ENCODE measurements at regions not wholly inside any gene's neighbourhood (a gene's known extent, or its start where the extent isn't known, plus 50 kb on each side); places are given as distances from the start of the nearest gene placed in this dataset.

DNA sequence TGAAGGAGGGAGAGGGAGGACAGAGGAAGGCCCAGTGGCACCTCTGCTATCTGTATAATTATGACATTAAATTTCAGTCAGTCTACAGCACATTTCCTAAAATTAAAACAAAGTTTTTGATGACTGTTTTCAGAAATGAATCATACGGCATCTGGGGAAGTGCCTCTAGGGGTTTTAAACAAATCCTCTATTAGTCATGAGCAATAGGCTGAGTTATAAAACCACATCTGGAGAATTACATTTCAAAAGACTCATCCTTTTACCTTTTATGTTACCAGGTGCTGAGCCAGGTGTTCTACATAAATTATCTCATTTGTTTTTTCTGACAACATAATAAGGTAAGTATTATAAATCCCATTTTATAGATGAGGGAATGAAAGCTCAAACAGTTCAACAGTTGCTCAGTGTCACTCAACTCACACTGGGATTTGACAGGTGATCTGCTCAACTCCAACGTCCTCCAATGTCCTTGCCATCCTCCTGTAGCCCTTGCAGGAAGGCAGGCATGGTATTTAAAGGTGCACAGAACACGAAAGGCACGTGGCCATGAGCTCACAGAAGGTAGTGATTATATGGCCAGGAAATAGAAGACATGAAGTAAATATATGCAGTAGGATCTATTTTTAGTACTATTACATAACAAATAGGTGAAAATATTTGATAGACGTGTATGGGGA is 184.2 kb upstream of the MAN1A1 start:
- Histone ChIP-seq H3K79me2 (ENCODE audit: insufficient read depth, low read length) (no peaks in the 10 kb centered on the region), H2BK5ac (ENCODE audit: insufficient read length, low read length) (no peak overlapping the region), H3K4me2 (ENCODE audit: insufficient read depth, insufficient read length, low read length) (no peak overlapping the region), H3K9me3 (ENCODE audit: control insufficient read depth, low read depth, low read length) (no peaks in the 10 kb centered on the region), H3K56ac (ENCODE audit: insufficient read length, low read depth, low read length) (no peak overlapping the region), H2AK5ac (ENCODE audit: insufficient read length, low read length) (no peak overlapping the region), H3K23me2 (ENCODE audit: insufficient read length, low read depth, low read length, poor library complexity, severe bottlenecking) (no peaks in the 10 kb centered on the region), H3K14ac (ENCODE audit: insufficient read depth, low read length) (no peak overlapping the region), H3K4ac (ENCODE audit: low read depth, low read length) (no peak overlapping the region), H2BK120ac (ENCODE audit: low read depth, low read length, poor library complexity, severe bottlenecking) (no peak overlapping the region), H3K4me1 (ENCODE audit: insufficient read depth, low read length) (no peaks in the 10 kb centered on the region), H2AFZ (ENCODE audit: low read length) (no peak overlapping the region), H3K18ac (ENCODE audit: insufficient read length, low read depth, low read length) (no peak overlapping the region), H3K27ac (ENCODE audit: insufficient read length, low read depth, low read length) (no peak overlapping the region), H3K23ac (ENCODE audit: insufficient read length, low read depth, low read length) (no peak overlapping the region), H4K5ac (ENCODE audit: insufficient read length, low read depth, low read length) (no peak overlapping the region), H3T11ph (ENCODE audit: low read length) (no peak overlapping the region), H3K79me1 (ENCODE audit: insufficient read depth, low read depth, low read length, poor library complexity, severe bottlenecking) (no peaks in the 10 kb centered on the region), H3K9ac (ENCODE audit: extremely low read depth, insufficient read length, low read length) (no peak overlapping the region), H2BK15ac (ENCODE audit: low read depth, low read length) (no peak overlapping the region), H4K91ac (ENCODE audit: insufficient read length, low read depth, low read length) (no peak overlapping the region), H2BK12ac (ENCODE audit: insufficient read length, low read depth, low read length) (no peak overlapping the region), H4K8ac (replicated peaks; ENCODE audit: insufficient read length, low read depth, low read length) (no peak overlapping the region), H4K20me1 (ENCODE audit: control insufficient read depth, insufficient read depth, insufficient read length) (no peaks in the 10 kb centered on the region), H3K27me3 (ENCODE audit: insufficient read depth, low read length) (no peaks in the 10 kb centered on the region), H2BK20ac (ENCODE audit: low read depth, low read length, poor library complexity, severe bottlenecking) (no peak overlapping the region)
- Mint-ChIP-seq H3K27me3 (ENCODE audit: low read depth) (no peaks in the 10 kb centered on the region), H3K4me1 (peaks cover 0 to 4% of the 10 kb centered on the region in 2 experiments; a peak in 1 of 4 replicates), H3K36me3 (ENCODE audit: insufficient read depth in 1 of 3, low read depth in 3 of 3) (no peaks in the 10 kb centered on the region), H3K4me3 (no peak overlapping the region), H3K9me3 (no peaks in the 10 kb centered on the region), H3K27ac (no peak overlapping the region)
- WGBS (ENCODE audit: extremely low coverage, insufficient read length, low lambda C conversion rate), result no CpG with 5 or more reads among the region's 5 CpGs
- no peak for DNase-seq
- TF ChIP-seq, protein P1, sequence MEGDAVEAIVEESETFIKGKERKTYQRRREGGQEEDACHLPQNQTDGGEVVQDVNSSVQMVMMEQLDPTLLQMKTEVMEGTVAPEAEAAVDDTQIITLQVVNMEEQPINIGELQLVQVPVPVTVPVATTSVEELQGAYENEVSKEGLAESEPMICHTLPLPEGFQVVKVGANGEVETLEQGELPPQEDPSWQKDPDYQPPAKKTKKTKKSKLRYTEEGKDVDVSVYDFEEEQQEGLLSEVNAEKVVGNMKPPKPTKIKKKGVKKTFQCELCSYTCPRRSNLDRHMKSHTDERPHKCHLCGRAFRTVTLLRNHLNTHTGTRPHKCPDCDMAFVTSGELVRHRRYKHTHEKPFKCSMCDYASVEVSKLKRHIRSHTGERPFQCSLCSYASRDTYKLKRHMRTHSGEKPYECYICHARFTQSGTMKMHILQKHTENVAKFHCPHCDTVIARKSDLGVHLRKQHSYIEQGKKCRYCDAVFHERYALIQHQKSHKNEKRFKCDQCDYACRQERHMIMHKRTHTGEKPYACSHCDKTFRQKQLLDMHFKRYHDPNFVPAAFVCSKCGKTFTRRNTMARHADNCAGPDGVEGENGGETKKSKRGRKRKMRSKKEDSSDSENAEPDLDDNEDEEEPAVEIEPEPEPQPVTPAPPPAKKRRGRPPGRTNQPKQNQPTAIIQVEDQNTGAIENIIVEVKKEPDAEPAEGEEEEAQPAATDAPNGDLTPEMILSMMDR (conservative IDR thresholded peaks at IDR 0.05), result no peak

Data from H9 (cell line).